ENCODE measurements at regions not wholly inside any gene's neighbourhood (a gene's known extent, or its start where the extent isn't known, plus 50 kb on each side); places are given as distances from the start of the nearest gene placed in this dataset.
A peak's percentile ranks its signal among the peaks of the same experiment; 100 is the strongest.
"Not testable (repeated sequence)": the region's sequence is repeated elsewhere in the genome, so short reads cannot be mapped to it uniquely, and the experiment has no call there.

- no peak for DNase-seq (ENCODE audit: low spot score)
Observed at GRCh38 chr4:173475751-173476150, 54.3 kb downstream of the HAND2 start.

GRCh38 chr4:173469622-173470021 lies 60.4 kb downstream of the HAND2 start:
- no peak for DNase-seq (ENCODE audit: low spot score)

- DNase-seq (ENCODE audit: low spot score) = no peak
Observed at GRCh38 chr4:173468314-173468713, 61.7 kb downstream of the HAND2 start.

- DNase-seq (ENCODE audit: low spot score) = no peak
Observed at GRCh38 chr4:173466101-173466500, 63.9 kb downstream of the HAND2 start.

- DNase-seq (ENCODE audit: low spot score) = no peak
Observed at GRCh38 chr4:173464481-173464880, 65.5 kb downstream of the HAND2 start.

GRCh38 chr4:173463816-173464215 lies 64.9 kb upstream of the SCRG1 start:
- DNase-seq (ENCODE audit: low spot score) = no peak

- DNase-seq (ENCODE audit: low spot score) = no peak
Observed at GRCh38 chr4:173461170-173461569, 62.3 kb upstream of the SCRG1 start.

- DNase-seq (ENCODE audit: low spot score) = no peak
Observed at GRCh38 chr4:173459857-173460256, 60.9 kb upstream of the SCRG1 start.

- DNase-seq (ENCODE audit: low spot score) = no peak
Observed at GRCh38 chr4:173457893-173458292, 59.0 kb upstream of the SCRG1 start.

- not testable (repeated sequence) for DNase-seq (ENCODE audit: low spot score)
Observed at GRCh38 chr4:173451435-173451834, 52.5 kb upstream of the SCRG1 start.

- DNase-seq (ENCODE audit: low spot score) = no peak
Observed at GRCh38 chr4:173450281-173450680, 51.4 kb upstream of the SCRG1 start.

- DNase-seq (ENCODE audit: low spot score) = no peak
Observed at GRCh38 chr4:173449380-173449717, 50.4 kb upstream of the SCRG1 start.

GRCh38 chr4:173448608-173449379 lies 49.9 kb upstream of the SCRG1 start:
- DNase-seq (ENCODE audit: low spot score) = peak; percentile 52

All from SK-N-DZ (cell line).